Brain microvascular endothelial cell (primary cell): ENCODE measurements at regions not wholly inside any gene's neighbourhood (a gene's known extent, or its start where the extent isn't known, plus 50 kb on each side); places are given as distances from the start of the nearest gene placed in this dataset.
A peak's percentile ranks its signal among the peaks of the same experiment; 100 is the strongest.

ENCODE experiments used
- DNase-seq: peaks from one replicate; pipeline ENCODE4 v3.0.0-alpha.2; 2020
- H3K27ac ChIP-seq: fragments of 250-450 bp; sonication (Bioruptor Pico); 2 replicates; pipeline ENCODE4 v1.5.1; 2020; ENCODE audit warnings: mild to moderate bottlenecking, moderate library complexity
- H3K27me3 ChIP-seq: fragments of 250-450 bp; sonication (Bioruptor Pico); replicated peaks from 2 replicates; pipeline ENCODE4 v1.5.1; 2020; ENCODE audit warnings: mild to moderate bottlenecking
- H3K36me3 ChIP-seq: fragments of 250-450 bp; sonication (Bioruptor Pico); replicated peaks from 2 replicates; pipeline ENCODE4 v1.5.1; 2020; ENCODE audit warnings: mild to moderate bottlenecking
- H3K4me3 ChIP-seq: 2 replicates; pipeline ENCODE4 v1.5.1; 2011; ENCODE audit warnings: low read depth, mild to moderate bottlenecking, control low read depth, low read length, moderate library complexity
- in situ Hi-C: cut with HindIII; loops from 2 replicates; pipeline ENCODE4 v1.10.0; 2017; ENCODE audit warnings: low sequenced_read_pairs, low pct_ligation_motif_present
- TF ChIP-seq, protein P1 (sequence below): IDR thresholded peaks from 2 replicates; pipeline ENCODE4 v1.5.1; 2011; ENCODE audit warnings: low read depth, mild to moderate bottlenecking, moderate library complexity, low read length, control low read depth, inconsistent platforms; ENCODE audit errors: missing control alignments

DNA sequence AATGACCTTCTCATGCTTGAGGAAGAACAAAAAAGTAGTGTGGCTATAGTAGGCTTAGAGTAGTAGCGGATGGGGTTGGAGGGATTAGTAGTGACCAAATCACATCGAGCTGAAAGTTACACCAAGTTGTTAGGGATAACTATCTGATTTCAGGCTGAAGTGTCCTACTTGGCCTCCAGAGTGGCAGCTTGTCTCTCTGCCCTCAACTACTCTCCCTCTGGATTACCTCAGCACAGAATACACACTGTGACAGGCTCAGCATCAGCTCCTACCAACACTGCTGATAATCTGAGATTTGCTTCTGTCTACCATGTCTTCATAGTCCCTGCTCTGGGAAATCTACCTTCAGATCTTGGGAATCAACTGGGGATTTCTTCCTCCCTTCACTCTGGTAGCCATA, 714.6 kb upstream of the GRAMD2B start:
- no peak overlapping the region for H3K27ac ChIP-seq
- in situ Hi-C loops = no loop called here
- no peak for DNase-seq
- TF ChIP-seq, protein P1, sequence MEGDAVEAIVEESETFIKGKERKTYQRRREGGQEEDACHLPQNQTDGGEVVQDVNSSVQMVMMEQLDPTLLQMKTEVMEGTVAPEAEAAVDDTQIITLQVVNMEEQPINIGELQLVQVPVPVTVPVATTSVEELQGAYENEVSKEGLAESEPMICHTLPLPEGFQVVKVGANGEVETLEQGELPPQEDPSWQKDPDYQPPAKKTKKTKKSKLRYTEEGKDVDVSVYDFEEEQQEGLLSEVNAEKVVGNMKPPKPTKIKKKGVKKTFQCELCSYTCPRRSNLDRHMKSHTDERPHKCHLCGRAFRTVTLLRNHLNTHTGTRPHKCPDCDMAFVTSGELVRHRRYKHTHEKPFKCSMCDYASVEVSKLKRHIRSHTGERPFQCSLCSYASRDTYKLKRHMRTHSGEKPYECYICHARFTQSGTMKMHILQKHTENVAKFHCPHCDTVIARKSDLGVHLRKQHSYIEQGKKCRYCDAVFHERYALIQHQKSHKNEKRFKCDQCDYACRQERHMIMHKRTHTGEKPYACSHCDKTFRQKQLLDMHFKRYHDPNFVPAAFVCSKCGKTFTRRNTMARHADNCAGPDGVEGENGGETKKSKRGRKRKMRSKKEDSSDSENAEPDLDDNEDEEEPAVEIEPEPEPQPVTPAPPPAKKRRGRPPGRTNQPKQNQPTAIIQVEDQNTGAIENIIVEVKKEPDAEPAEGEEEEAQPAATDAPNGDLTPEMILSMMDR = no peak
- no peaks in the 10 kb centered on the region for H3K27me3 ChIP-seq
- no peaks in the 10 kb centered on the region for H3K36me3 ChIP-seq
- H3K4me3 ChIP-seq = no peak overlapping the region

DNA sequence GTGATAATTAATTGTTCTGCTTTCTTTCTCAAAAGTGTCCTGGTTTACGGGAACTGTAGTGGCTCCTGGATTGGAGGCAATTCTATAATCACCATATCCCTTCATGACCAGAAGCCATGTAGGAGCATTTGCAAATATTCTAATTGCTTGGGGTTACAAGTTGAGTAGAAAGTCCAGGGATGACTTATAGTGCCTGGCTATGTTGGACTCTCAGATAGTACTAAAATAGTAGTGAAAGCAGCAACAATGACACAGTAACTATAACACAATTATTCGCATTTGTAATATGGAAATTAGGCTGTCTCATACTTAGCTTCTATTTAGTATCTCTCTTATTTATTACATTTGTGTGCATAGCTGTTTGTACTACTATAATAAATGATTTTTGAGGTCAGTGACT, 712.5 kb upstream of the GRAMD2B start:
- no peaks in the 10 kb centered on the region for H3K27me3 ChIP-seq
- TF ChIP-seq, protein P1 = no peak
- no peak overlapping the region for H3K4me3 ChIP-seq
- H3K27ac ChIP-seq = no peak overlapping the region
- no peak for DNase-seq
- H3K36me3 ChIP-seq = no peaks in the 10 kb centered on the region
- in situ Hi-C loops = no loop called here

DNA sequence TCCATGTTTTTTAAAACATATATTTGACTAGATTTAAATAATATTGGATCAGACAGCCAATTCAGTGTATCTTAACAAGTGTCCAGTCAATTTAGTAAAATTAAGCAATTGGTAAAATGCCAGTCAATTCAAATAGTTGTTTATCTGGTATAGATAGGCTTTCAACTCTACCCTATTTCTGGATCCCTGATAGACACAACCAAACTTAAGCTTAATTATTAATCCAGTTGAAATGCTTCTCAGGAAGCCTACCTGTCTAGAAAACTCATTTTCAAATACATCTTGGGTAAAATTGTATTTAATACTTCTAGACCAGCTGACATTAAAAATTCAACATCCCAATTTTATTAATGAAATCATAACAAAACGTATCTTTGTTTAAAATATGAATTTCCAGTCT, 710.8 kb upstream of the GRAMD2B start:
- TF ChIP-seq, protein P1 = no peak
- in situ Hi-C loops = no loop called here
- DNase-seq = no peak
- Histone ChIP-seq H3K27ac (no peak overlapping the region), H3K4me3 (no peak overlapping the region), H3K36me3 (no peaks in the 10 kb centered on the region), H3K27me3 (no peaks in the 10 kb centered on the region)

DNA sequence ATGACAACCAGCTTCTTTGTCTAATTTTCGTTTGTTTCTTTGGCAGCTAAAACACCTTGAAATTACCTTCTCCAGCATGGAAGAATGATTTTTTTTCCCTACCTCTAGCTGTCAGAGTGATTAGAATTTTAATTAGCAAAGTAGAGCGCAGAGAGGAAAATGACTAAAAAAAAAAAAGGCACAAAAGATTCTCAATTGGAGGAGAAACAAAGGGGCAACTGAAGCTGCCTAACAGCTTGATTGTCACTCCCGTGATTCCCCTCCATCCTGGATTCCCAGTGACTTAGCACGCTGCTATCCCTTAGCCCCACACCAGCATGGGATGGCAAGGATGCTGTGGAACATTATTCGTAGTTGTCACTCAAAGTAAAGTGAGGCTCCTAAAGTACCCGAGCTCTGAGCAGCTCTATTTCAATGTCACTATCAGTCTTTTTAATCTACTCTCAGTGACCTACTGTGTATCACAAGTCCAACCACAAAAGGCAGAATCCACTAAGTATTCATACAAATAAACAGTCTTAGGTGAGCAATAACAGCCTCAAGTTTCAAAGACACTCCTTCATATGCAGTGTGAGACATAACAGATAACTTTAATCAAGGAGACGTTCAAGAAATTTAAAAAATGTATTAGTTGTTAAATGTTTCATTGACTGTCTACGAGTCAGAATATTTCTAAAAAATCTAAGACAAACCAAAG, 710.0 kb upstream of the GRAMD2B start:
- DNase-seq = no peak
- no peak overlapping the region for H3K4me3 ChIP-seq
- no peak overlapping the region for H3K27ac ChIP-seq
- no peaks in the 10 kb centered on the region for H3K27me3 ChIP-seq
- TF ChIP-seq, protein P1 = no peak
- H3K36me3 ChIP-seq = no peaks in the 10 kb centered on the region
- in situ Hi-C loops = no loop called here

DNA sequence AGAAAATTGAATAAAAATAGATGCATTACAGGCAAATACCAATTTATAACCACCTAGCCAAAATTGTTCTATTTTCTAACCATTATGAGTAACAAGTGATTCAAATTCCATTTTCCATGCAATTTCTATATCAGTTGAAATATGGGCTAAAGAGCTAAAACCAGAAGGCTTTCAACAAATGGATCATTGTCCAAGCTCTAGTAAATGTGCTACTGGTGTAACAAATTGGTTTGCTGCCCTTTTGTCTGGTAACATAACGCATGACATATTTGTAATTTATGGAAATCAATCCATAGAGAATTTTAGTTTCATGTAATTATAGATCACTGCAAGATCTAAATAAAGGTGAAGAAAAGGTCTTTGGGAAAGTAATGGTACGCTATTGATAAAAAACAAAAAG, 708.0 kb upstream of the GRAMD2B start:
- Histone ChIP-seq H3K27me3 (no peaks in the 10 kb centered on the region), H3K36me3 (no peaks in the 10 kb centered on the region), H3K4me3 (no peak overlapping the region), H3K27ac (no peak overlapping the region)
- TF ChIP-seq, protein P1 = no peak
- no peak for DNase-seq
- in situ Hi-C loops = no loop called here

DNA sequence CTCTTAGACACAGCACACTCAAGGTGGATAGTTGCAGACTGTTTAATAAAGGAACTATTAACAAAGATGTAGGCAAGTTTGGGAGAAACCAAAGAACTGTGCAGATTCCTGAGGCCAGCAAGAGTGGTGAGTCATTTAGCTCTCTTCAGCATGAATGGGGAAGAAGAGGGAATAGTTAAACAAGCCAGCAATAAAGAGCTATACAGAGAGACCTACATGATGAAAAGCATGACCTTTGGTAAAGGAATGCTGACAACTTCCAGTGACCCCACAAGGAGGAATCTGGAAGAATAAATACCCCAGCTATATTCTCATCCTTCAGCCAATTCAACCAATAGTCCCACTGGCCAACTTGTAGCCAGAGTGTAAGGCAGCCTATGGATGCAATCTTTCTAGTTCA, 706.0 kb upstream of the GRAMD2B start:
- H3K36me3 ChIP-seq = no peaks in the 10 kb centered on the region
- in situ Hi-C loops = no loop called here
- TF ChIP-seq, protein P1 = no peak
- H3K27ac ChIP-seq = no peak overlapping the region
- DNase-seq = peak; percentile 69
- H3K27me3 ChIP-seq = no peaks in the 10 kb centered on the region
- H3K4me3 ChIP-seq = no peak overlapping the region
